K562 (cell line): ENCODE measurements at regions not wholly inside any gene's neighbourhood (a gene's known extent, or its start where the extent isn't known, plus 50 kb on each side); places are given as distances from the start of the nearest gene placed in this dataset.

Source experiments
- DACH1 ChIP-seq: fragments of 450-650 bp; IDR thresholded peaks from 2 replicates; pipeline ENCODE4 v1.6.1; 2018; ENCODE audit not compliant: partially characterized antibody
- POLR2A ChIP-seq: fragments of 450-650 bp; conservative IDR thresholded peaks from 2 replicates; pipeline ENCODE4 v1.6.1; 2016
- RBFOX2 ChIP-seq: fragments of 200-400 bp; formaldehyde crosslinking; IDR thresholded peaks from 2 replicates; pipeline ENCODE4 v1.6.1; 2017; ENCODE audit warnings: low read depth, mild to moderate bottlenecking, low read length, moderate library complexity

GRCh38 chr4:181611033-181611711 lies 632.0 kb upstream of the TENM3 start:
- TF ChIP-seq DACH1, result no peak
- no peak for TF ChIP-seq POLR2A
- no peak for TF ChIP-seq RBFOX2
